ENCODE measurements at regions not wholly inside any gene's neighbourhood (a gene's known extent, or its start where the extent isn't known, plus 50 kb on each side); places are given as distances from the start of the nearest gene placed in this dataset.

GRCh38 chr7:82677493-82677892 is 233.9 kb upstream of the CACNA2D1 start:
- TF ChIP-seq CTCF (IDR thresholded peaks at IDR 0.05) (no peak), POLR2A (IDR thresholded peaks at IDR 0.05) (no peak)

Measured in uterus (tissue), 2 donors.